ENCODE measurements at regions not wholly inside any gene's neighbourhood (a gene's known extent, or its start where the extent isn't known, plus 50 kb on each side); places are given as distances from the start of the nearest gene placed in this dataset.

- no peak for TF ChIP-seq FOXP2 (optimal IDR thresholded peaks at IDR 0.05; ENCODE audit: borderline replicate concordance, extremely low read depth, extremely low read length, insufficient read depth)
- TF ChIP-seq, protein P1, sequence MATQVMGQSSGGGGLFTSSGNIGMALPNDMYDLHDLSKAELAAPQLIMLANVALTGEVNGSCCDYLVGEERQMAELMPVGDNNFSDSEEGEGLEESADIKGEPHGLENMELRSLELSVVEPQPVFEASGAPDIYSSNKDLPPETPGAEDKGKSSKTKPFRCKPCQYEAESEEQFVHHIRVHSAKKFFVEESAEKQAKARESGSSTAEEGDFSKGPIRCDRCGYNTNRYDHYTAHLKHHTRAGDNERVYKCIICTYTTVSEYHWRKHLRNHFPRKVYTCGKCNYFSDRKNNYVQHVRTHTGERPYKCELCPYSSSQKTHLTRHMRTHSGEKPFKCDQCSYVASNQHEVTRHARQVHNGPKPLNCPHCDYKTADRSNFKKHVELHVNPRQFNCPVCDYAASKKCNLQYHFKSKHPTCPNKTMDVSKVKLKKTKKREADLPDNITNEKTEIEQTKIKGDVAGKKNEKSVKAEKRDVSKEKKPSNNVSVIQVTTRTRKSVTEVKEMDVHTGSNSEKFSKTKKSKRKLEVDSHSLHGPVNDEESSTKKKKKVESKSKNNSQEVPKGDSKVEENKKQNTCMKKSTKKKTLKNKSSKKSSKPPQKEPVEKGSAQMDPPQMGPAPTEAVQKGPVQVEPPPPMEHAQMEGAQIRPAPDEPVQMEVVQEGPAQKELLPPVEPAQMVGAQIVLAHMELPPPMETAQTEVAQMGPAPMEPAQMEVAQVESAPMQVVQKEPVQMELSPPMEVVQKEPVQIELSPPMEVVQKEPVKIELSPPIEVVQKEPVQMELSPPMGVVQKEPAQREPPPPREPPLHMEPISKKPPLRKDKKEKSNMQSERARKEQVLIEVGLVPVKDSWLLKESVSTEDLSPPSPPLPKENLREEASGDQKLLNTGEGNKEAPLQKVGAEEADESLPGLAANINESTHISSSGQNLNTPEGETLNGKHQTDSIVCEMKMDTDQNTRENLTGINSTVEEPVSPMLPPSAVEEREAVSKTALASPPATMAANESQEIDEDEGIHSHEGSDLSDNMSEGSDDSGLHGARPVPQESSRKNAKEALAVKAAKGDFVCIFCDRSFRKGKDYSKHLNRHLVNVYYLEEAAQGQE (IDR thresholded peaks at IDR 0.05; ENCODE audit: insufficient read depth in 1 of 2, low read depth in 2 of 2, low read length in 2 of 2) = no peak
Observed at GRCh38 chr11:33977676-33978075, 73.9 kb upstream of the CAPRIN1 start.

Measured in PFSK-1 (cell line).